ENCODE measurements at regions not wholly inside any gene's neighbourhood (a gene's known extent, or its start where the extent isn't known, plus 50 kb on each side); places are given as distances from the start of the nearest gene placed in this dataset.
A peak's percentile ranks its signal among the peaks of the same experiment; 100 is the strongest.

DNA sequence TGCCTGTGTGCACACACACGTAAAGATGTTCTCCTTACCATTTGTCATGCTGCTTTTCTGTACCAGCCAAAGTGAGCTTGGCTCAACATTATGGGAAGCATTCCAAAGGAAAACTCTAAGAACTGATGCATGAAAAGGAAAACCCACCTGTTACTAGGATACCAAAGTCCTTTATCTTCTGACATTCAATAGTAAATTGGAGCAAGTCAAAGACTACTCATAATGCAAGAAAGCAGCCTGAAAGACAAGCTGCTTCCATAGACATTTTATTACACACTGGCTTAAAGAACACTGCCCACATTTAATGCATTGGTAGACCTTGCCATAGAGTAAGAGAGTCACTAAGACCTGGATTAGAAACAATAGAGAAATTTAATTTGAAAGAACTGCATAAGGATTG is 159.0 kb downstream of the LRIG3 start:
- no peak for DNase-seq

DNA sequence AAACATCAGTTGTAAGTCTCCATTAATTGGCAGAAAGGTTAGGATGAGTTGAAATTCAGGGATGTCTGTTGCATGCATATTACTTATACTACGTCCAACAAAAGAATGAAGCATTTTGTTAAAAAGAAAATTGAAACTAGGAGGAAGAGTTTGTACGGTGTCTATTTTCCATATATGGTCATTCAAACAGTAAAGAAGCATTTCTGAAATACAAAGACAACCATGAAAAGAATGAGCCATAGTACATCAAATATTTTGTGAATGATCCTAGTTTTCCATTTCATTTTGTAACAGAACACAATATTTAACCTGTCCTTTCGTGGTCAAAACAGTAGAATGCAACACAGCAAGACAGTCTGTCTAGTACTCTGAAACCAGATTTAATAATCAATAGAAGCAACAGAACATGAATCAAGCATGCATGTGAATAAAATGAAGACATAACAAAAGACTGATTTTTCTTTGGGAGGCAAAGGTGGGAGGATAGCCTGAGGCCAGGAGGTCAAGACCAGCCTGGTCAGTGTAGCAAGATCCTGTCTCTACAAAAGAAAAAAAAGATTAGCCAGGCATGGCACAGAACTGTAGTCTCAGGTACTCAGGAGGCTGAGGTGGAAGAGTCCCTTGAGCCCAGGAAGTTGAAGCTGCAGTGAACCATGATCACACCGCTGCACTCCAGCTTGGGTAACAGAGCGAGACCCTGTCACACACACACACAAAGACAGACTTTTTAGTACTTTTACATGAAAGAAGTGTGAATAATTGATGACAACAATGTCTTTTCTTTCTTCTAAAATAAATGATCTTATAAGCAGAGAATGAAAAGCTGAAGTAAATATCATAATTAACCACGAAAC is 156.0 kb downstream of the LRIG3 start:
- DNase-seq, result peak; percentile 36

DNA sequence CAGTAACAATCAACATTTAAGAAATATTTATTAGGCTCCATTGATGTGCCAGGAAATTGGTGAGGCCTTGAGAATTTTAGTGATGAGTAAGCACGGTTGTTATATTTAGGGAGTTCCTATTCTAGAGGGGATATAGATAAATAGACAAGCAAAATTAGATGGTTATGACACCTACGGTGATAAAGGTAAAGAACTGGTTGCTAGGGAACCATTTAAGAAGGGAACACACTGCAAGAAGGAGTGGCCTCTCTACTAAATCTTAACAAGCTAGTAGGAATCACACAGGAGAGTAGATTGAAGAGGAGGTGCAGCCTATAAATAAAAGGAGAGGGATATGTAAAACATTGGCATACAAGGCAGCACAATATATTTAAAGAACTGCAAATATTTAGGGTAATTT is 155.2 kb downstream of the LRIG3 start:
- no peak for DNase-seq

DNA sequence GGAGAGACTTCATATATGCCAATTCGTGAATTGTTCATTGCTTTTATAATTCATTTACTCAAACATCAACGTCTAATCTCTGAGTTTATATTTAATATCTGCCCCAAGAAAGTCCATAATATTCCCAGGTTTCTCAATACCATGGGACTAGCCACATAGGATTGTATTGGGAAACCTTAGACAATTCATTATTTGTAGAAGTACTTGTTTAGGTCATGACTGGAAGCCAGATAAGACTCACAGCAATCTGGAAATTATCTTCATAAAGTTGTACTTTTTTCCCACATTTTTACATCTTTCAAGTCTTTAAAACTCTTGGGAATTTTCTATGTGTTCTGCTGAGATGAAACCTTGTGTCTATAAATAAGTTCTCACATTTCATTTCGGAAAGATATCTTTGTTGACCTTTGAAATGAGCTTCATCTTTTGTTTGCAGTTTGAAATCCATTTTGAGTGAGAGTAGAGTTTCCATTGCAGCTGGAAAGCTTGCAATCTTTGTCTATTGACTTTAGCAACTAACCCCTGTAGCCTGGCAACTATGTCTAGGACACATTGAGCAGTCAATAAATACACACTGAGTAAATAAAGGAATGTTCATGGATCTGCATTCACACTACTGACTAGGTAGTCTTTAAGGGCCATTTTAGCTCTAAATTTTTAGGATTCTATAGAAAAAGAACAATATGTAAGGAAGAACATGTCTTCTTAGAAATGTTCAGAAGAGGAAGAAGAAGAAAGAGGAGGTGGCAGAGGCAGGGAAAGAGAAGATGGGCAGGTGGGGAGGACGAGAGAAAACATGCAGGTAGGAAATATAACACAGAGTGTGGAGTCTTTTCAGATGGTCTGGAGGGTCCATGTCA is 154.4 kb downstream of the LRIG3 start:
- DNase-seq, result no peak

DNA sequence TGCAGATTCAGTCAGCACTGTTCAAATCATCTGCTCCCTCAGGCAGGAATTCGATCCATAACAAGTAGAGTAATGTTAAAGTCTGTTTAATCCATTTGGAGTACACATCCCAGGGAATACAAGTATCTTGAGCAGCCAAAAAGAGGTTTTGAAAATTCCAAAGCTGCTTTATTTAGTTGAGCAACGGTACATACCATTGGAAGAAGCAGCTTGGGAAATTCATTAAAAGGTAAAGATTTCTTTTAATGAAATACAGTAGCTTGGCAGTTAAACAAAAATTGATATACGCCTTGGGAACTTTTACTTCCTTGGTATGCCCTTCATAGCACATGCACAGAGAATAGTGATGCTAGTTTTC is 153.8 kb downstream of the LRIG3 start:
- no peak for DNase-seq

DNA sequence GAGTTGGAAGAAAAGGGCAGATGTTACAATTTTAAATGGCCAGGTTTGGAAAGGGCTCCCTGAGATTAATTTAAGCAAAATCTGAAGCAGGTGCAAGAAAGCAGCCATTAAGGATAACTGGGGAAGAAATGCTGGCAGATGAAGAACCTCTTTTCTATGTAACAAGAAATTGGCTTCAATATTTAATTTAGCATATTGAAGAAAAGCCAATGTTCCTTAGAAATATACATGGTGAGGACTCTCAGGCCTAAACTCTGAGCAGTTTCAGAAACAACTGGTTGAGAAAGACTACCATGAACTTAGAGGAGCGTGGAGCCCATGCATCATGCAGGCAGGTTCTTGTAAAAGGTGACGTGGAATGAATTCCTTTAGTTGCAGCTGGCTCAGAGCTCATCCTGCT is 152.8 kb downstream of the LRIG3 start:
- no peak for DNase-seq

DNA sequence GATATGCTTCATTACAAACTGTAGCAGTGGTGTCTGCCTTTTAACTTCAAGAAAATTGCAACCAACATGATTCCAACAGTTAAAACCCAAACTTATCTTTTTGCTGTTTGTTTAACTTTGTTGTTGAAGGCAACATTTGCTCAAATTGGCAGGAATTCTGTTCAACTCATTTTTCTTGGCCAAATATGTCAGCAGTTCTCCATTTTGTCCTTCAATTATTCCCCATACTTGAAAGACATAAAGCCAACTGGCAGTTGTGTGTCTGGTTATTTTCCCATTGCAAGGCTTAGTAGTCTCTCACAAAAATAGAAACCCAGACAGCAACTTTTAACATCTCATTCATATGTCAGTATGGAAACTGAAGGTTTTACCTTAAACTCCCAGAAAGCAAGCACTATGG is 146.3 kb downstream of the LRIG3 start:
- no peak for DNase-seq

DNA sequence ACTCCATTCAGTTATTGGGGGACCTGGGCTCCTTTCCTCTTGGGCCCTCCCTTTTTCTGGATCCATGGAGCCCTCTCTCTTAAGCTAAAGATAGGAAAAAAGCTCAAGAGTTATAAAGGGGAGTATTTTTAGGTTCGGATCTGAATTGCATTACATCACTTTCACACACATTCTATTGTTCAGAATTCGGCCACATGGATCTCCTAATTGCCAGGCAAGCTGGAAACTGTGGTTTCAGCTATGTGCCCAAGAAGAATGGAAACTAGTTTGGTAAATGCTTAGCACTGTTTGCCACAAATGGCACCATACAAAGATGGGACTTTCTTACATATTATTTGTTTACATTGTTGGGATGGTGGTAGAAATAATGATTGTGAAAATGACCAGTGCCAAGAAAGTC is 145.6 kb downstream of the LRIG3 start:
- no peak for DNase-seq

DNA sequence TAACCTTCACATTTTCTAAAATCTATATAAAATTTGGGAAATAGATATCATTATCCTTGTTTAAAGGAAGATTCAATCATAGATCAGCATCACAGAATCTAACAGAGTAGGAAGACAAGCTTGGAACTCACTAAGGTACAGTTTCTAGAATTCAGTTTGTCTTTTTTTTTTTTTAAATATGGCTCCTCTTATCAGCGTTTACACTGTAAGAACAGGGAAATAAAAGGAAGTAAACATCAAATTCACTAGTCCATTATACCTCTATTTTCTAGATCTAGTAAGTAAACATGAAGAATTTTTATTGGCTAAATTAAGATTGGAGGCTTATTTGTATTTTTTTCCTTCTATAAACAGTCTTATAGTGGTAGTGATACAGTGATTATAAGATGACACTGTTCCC is 144.9 kb downstream of the LRIG3 start:
- no peak for DNase-seq

DNA sequence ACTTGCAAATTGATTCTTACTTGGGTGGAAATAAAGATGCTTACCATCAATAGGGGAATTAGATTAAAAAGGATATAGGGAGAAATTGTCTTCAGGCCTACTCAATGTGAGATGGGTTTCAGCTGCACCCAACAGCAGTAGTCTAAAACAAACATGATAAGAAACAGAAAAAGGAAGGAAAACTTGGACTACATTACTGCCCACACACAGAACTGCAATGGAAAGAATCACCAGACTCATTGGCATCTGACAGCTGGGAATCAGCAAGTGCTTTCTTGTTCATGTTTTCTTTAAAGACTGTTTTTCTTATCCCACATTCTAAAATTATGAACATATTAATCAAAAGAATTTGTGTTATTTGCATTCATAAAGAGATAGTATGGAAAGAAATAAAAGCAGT is 144.2 kb downstream of the LRIG3 start:
- no peak for DNase-seq

DNA sequence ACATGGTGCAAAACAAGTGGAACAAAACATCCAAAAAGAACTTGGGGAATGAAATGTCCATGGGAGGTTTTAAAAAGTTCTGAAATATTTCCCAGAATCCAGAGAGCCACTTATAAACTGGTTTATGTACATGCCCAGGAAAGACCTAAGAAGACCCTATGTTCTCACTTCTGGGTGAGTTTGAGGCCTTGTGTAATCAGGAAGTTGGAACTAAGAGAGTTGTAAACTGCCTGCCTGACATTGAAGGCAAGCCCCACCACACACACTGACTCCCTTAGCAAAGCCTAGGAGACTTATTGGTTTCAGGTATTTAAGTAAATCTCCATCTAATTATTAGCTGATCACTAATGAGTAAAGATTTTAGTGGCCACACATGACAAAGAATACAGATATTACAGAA is 142.5 kb downstream of the LRIG3 start:
- DNase-seq, result no peak

DNA sequence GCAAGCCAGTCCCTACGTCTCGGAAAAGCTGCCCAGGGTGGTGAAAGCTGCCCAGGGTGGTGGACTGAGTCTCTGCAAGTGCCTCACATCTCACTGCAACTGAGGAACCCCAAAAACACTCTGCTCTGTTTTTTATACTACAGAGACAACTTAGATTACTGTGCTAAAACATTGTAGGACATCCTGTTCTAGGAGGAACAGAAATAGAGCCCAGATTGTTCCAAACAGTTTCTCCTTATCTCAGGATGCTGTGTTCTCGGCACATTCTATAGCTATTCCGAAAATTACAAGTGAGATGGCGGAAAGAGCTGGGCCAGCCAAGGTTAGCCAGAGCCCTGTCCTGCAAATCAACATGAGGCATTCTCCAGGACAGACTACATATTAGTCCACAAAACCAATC is 138.7 kb downstream of the LRIG3 start:
- DNase-seq, result no peak

DNA sequence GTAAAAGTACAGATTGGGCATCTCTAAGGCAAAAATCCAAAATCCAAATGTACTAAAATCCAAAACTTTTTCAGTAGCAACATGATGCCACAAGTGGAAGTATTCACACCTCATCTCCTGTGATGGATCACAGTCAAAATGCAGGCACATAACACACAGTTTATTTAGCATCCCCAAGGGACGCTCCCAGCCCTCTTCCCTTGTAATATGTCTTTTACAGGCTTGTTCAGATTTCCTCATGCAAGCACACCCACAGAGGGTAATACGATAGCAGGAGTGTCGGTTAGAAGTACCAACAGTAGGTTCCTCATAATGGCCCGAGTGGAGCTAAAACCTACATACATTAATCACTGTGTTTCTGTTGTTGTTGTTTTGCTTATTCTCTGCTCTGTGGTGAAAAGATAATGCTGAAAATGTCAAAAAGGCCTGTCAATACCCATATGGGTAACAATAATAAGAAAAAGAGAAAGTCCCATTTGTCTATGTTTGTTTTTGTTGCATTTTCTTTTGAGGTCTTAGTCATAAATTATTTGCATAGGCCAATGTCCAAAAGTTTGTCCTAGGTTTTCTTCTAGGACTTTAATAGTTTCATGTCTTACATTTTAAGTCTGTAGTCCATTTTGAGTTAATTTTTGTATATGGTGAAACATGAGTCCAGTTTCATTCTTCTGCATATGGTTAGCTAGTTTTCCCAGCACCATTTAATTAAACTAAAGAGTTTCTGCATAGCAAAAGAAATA is 133.1 kb downstream of the LRIG3 start:
- no peak for DNase-seq

DNA sequence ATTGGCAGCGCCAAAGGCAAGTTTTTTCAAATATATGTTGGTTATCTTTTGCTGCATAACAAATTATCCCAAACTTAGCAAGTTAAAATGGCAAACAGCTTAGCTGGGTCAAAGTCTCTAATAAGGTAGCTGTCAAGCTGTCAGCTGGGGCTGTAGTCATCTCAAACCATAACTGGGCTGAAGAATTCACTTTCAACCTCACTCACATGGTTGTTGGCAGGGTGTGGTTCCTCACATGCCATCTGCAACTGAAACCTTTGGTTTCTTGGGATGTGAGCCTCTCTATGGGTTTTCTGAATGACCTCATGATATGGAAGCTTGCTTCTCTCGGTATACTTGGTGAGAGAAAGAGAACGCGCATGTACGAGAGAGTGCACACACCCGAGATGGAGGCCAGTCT is 125.4 kb downstream of the LRIG3 start:
- DNase-seq, result no peak

DNA sequence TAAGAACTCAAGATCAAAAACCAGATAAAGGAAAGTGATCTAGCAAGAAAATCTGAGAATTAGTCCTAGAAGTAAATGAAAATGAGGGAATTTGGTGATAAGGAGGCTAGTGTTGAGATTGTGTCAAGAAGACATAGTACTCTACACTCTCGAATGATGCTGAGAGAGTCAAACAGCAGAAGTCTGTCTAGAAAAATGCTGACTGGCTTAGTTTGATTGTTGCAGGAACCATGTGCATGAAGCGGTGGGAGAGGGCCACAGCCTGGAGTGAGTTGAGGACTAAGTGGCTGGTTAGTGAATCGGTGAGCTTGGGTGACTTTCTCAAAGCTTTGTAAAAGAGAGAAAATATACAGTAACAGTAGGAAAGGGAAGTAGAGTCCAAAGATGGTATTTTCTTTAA is 124.5 kb downstream of the LRIG3 start:
- no peak for DNase-seq

DNA sequence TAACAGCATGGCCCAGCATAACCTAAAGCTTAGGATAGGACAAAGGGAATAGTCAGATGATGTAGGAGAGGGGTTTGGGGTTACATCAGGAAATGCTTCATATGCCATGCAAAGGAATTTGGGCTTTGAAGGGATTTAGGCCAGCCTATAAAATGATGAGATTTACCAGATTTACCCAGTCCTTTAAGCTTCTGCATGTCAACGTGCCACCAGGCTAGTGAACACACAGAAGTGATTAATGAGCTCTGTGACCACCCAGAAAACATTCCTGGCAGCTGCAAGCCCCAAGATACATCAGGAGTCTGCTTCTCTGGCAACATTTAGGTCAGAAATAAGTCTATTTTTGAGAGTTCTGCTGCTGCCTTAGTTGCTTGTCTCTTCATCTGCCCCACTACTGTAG is 118.3 kb downstream of the LRIG3 start:
- peak; percentile 41 for DNase-seq

DNA sequence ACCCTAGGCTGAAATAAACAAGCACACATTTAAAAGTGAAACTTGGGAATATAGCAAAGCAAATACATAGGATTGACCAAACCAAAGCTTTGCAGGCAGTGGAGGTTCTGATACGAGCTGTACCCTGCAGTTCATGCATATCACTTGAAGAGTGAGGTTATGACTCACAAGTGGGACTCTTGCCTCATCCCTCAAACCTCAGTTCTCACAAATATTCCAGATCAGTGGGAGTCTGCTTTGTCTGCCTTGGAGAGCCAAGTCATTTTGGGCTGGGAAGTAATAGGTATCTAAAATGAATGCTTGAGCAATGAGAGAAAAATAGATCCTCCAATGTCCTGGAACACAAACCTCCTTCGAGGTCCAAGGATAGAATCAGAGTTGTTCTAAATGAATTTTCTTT is 116.4 kb downstream of the LRIG3 start:
- no peak for DNase-seq

DNA sequence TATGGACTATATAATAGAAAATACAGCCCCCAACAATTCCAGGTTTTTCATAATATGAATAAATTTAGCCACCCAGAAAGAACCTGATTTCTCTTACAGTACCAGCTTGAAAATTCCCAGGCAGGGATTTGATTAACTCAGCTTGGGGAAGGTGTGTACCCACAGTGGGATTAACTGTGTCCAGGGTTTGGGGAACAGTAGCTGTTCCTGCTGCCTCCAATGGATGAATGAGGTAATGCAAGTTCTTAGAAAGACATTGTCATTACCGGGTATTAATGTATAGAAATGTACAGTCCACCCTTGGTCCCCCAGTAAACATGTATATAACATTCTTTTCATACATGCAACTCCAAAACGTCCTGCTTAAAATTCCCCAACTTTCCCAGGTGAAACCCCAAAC is 115.6 kb downstream of the LRIG3 start:
- DNase-seq, result no peak

DNA sequence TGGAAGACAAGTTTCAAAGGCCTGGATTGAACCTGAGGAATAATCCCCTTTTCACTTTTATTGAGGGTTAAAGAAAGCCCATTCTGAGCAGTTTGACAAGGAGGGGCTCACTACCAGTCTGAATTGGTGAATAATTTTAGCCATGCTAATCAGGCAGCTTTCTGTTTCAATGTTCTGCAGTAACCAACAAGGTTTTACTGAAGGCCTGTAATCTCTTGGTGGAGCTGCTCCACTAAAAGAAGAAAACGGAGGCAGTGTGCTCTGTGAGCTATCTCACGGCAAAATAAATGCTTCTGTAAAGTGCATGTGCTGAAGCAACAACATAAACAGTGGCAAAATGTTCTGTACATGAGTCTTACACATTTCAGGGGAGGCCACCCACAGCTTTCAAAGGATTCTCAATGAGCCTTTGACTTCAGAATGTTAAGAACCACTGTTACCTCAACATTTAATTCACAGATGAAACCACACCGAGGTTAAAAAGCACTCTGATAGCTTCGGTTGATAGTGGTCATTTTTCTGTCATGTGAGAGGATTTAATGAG is 111.2 kb downstream of the LRIG3 start:
- DNase-seq, result no peak

DNA sequence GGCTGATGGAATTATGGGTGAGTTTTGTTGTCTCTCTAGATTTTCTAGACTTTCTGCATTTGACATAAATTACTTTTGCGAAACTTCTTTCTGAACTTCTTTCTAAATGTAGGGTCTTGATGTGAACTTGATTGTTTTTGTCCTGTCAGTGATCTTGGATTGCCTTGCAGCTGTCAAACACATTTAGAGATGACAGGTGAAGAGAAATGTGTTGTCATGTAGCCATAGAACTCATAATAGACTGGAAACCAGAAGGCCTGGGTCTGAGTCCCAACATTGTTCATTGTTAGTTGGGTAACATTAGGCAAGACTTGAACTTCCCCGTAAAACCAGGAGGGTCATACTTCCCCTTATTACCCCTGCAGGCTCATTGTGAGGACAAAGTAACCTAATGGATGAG is 109.0 kb downstream of the LRIG3 start:
- DNase-seq, result peak; percentile 51

DNA sequence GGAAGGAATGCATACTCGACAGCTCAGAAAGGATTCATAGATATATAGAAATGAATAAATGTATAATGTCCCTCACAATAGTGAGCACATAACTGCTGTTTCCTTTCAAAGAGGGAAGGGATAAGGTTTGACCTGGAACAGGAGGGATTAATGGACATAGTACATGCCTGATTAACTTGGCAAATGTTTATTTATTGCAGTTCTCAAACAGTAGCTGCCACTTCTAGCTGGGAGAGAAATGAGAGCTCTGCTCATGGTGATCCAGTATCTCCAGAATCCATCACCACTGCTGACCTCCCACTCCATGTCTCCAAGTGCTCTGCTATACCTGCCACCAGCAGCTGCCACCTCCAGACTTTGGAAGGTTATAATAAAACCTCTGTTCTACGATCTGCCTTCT is 108.1 kb downstream of the LRIG3 start:
- DNase-seq, result no peak

DNA sequence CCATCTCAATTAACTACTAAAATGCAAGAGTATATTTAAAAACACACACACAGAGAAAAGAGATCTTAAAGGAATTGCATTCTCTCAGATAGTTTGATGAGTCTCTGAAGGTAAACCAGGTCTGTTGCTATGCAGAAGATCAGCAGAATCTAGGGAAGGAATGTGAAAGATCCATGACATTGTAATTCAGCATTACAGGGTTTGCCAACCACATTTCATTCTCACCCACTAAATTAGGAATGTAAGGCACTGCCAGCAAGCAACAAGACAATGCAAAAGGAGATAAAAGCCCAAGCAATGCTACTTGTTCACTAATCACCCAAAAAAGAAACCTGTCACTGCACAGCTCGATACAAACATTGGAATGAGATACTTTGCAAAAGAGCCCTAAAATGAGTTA is 106.3 kb downstream of the LRIG3 start:
- no peak for DNase-seq

DNA sequence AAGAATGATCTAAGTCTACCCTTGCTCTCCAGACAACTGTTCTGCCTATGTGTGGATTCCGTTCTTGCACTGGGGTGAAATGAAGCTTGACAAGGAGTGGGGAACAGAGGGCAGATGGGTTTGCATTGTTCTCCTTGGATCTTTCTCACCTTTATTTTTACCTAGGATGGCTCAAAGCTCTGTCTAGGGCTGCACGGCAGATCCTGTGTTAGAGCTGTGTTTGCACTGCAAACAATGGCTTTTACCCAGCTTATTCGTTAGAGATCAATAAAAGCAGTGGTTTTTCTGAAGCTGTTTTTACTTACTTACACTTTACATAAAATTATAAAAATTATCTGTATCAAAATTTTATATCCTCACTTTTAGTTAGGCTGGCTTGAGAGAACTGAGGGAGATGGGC is 105.1 kb downstream of the LRIG3 start:
- no peak for DNase-seq

All from eye (tissue), 1 donor.